PC-3 (cell line): ENCODE measurements at regions not wholly inside any gene's neighbourhood (a gene's known extent, or its start where the extent isn't known, plus 50 kb on each side); places are given as distances from the start of the nearest gene placed in this dataset.

Experiments used
- CTCF ChIP-seq: fragments of 300-600 bp; sonication (generic); conservative IDR thresholded peaks from 2 replicates; pipeline ENCODE4 v1.5.1; 2017; ENCODE audit warnings: antibody characterized with exemption, low read depth, mild to moderate bottlenecking, low read length
- EZH2 ChIP-seq: fragments of 300-600 bp; sonication (generic); IDR thresholded peaks from one replicate; pipeline ENCODE4 v1.6.1; 2017; ENCODE audit warnings: antibody characterized with exemption, mild to moderate bottlenecking, low read length; ENCODE audit not compliant: unreplicated experiment
- EZH2phosphoT487 ChIP-seq: fragments of 300-600 bp; sonication (generic); IDR thresholded peaks from 2 replicates; pipeline ENCODE4 v1.6.1; 2018; ENCODE audit warnings: mild to moderate bottlenecking, antibody characterized with exemption, low read length, borderline replicate concordance

- TF ChIP-seq CTCF (no peak), EZH2phosphoT487 (no peak), EZH2 (no peak)
Measured at GRCh38 chr1:209153411-209153810, 430.1 kb upstream of the CAMK1G start.
